GM12891 (cell line): ENCODE measurements at regions not wholly inside any gene's neighbourhood (a gene's known extent, or its start where the extent isn't known, plus 50 kb on each side); places are given as distances from the start of the nearest gene placed in this dataset.

Experiments
- POLR2A ChIP-seq: IDR thresholded peaks from 2 replicates; pipeline ENCODE4 v1.6.1; 2011; ENCODE audit warnings: low read depth, low read length, control low read depth
- POLR2AphosphoS5 ChIP-seq: IDR thresholded peaks from 2 replicates; pipeline ENCODE4 v1.6.1; 2011; ENCODE audit warnings: low read depth, low read length, control low read depth

DNA sequence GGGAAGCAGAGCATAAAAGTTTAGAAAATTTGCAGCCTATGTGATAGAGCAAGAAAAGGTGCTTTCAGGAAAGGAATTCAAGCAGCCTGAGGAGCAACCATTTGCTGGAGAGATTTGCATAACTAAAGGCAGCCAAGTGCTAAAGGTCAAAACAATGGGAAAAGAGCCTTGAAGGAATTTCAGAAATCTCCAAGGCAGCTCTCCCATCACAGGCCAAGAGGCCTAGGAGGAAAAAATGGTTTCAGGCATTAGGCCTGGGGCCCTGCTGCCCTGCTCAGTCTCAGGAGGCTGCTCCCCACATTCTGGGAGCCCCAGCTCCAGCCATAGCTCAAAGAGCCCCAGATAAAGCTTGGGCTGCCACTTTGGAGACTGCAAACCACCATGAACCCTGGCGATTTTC, 95.9 kb upstream of the UNC5B start:
- no peak for TF ChIP-seq POLR2AphosphoS5
- no peak for TF ChIP-seq POLR2A
